HG02571 (cell line): ENCODE measurements at regions not wholly inside any gene's neighbourhood (a gene's known extent, or its start where the extent isn't known, plus 50 kb on each side); places are given as distances from the start of the nearest gene placed in this dataset.
"Not testable (repeated sequence)": the region's sequence is repeated elsewhere in the genome, so short reads cannot be mapped to it uniquely, and the experiment has no call there.

ENCODE experiments used
- ATAC-seq: cut with Tn5 transposase; IDR thresholded peaks from one replicate; pipeline ENCODE4 v1.9.1; 2021; ENCODE audit warnings: mild to moderate bottlenecking, moderate library complexity; ENCODE audit not compliant: unreplicated experiment

DNA sequence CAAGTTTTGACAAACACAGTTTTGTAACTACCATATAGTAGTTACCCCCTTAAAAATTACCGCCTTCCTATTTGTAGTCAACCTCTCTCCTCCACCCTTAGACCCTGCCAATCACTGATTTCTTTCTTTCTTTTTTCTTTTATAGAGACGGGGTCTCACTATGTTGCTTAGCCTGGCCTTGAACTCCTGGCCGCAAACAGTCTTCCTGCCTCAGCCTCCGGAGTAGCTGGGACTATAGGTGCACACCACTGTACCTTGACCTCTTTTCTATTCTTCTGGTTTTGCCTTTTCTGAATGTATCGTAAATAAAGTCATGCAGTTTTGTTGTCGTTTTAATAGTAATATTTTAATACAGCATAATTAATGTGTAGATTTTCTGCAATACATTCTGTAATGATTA, 460.3 kb downstream of the EPM2A start:
- no peak for ATAC-seq

DNA sequence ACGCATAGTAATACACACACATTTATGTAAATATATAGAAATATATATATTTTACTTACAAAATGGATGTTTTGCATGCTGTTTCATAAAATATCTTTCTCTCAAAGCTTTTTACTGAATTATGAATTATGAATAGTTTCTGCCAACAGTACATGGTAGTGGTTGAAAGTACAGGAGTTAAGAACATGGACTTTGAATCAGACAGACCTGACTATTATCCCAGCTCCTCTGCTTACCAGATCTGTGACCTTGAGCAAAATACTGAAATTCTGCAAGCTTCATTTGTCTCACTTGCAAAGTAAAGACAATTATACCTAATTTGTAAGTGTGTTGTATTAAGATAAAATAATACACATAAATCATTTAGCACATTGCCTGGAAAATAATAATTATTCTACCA, 459.5 kb downstream of the EPM2A start:
- ATAC-seq = no peak

DNA sequence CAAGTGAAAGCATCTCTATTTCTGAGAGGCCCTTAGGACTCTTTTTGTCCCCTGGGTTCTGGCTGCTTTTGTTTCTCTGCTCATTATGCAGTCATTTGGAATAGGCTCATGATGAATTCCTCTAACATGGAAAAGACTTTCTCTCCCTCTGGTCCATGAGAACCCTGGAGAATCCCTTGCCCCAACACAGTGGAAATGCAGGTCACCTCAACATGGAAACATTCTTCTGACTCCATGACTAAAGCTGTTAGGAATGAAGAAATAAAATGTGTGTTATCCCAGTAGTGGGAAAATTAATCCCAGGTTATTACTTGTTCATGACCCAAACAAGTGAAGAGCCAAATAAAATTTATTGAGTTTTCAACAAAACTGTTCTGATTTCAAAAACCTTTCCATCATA, 458.6 kb downstream of the EPM2A start:
- ATAC-seq = no peak

DNA sequence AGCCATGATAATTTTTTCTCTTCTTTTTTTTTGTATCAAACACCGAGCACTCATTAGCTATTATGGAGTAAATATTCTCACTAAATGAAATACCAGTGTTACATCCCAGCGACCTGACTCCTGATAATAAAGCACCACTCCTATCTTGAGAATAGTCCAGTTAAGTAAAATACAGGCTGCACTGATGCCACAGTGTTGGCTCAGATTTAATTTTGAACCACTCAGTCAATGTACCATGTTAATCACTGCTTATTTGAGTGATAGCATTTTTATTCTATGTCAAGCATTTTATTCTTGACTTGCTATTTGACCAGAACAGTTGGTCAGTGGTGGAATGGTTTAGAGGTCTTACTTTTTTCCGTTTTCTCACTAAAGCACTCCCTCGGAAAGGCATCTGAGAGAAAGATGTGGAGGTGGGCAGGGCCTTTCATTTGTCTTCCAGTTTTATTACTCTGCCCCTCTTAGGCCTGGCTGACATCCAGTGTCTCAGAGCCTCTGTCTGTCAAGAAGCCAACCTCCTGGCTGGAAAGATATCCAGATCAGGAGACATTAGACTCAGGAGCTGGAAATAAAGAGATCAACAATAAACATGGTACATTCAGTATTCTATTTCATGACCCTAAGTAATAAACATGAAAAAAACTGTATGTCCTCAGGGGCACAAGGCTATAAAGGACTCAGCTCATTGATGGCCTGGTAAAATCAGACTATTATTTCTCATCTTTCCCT, 457.8 kb downstream of the EPM2A start:
- no peak for ATAC-seq

DNA sequence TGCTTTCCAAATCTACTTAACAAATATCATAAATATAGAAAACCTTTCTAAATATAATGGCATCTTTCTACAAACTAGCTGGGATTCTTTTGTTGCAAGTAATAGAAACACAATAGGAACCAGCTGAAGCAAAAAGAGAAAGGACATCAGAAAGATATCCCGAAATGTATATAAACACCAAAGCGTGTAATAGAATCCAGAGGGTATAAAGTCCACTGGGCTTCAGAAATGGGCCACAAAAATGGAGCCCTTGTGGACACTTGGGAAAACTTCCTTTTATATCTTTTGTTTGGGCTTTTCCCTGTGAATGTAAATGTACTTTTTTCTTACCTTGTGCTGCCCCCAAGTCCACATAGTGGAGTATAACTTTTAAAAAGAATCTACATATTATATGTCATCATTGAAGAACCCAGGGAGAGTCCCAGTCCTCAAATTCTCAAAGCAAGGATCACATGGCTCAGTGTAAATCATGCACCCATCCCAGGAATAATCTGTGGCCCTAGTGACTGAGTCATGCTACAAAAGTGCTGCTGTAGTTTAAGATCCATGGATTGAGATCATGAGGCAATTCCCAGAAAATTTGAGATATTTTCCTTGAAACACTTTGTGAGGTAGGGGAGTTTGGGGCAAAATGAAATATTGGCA, 457.0 kb downstream of the EPM2A start:
- no peak for ATAC-seq

DNA sequence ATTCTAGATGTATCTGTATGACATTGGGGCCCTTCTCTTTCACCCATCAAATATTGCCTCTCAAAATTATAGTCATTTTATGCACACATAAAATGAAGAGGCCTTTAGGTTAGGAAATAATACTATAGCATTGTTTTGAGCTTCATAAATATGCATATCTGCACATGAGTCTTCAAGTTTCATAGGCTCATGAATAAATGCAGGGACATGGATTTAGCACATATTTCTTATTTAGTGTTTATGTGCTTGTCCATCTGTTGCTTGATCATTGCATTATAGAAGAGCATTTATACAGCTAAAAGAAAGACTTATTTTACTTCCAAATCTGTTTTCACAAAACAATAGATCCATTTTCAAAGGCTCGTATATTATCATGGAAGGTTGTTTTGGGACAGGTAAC, 455.8 kb downstream of the EPM2A start:
- no peak for ATAC-seq

DNA sequence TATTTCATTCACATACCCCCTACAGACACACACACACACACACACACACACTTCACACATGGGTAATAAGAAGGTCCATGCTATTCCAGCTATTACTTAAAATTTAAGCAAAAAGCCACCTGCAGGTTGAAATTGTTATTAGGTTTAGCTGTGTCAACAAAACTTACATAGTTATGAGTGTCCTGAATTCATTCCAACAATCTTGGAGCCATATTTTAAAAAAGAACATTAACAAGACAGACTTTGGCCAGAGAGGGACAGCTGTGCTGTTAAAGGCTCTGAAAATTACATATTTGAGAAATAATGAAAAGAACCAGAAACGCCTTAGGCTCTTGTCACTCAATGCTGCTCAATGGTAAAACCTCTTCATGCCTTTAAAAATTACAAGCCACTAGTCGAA, 455.3 kb downstream of the EPM2A start:
- ATAC-seq = no peak

DNA sequence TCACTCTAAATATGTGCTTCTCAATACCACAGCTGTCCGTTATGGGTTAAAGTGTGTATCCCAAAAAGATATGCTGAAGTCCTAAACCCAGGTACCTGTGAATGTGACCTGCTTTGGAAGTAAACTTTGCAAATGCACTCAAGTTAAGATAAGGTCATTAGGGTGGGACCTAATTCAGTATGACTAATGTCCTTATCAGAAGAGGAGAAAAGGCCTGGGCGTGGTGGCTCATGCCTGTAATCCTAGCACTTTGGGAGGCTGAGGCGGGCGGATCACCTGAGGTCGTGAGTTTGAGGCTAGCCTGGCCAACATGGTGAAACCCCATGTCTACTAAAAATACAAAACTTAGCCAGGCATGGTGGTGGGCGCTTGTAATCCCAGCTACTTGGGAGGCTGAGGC, 452.1 kb downstream of the EPM2A start:
- not testable (repeated sequence) for ATAC-seq

DNA sequence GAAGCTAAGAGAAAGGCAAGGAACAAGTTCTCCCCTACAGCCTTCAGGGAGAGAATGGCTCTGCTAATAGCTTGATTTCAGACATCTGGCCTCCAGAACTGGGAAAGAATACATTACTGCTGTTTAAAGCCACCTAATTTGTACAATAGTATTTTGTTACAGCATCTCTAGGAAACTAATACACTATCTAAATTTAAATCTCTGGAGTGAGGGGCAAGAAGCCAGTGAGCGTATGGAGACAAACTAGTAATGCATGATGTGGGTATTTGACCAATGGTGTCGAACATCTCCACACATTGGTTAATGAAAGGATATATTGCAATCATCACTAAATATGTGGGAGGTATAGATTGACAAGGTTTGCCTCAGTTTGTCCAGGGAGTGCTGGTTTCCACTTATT, 451.5 kb downstream of the EPM2A start:
- ATAC-seq = no peak

DNA sequence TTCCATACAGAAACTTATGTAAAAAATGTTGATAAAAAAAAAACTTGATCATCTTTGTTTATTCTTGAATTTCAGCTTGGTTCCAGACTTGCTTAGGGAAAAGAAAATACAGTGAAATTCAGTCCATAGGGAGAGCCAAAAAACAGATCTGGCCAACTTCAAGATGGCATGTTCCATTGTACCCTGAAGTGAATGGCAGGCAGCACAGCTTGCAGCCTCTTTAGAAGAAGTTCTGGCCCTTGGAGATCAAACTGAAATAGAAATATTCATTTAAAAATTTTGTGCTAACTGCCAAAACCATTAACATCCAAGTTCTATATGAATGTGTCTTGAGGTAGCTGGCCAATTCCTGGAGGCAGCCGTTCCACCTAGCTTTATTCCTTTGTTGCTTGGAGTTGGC, 448.4 kb downstream of the EPM2A start:
- no peak for ATAC-seq

DNA sequence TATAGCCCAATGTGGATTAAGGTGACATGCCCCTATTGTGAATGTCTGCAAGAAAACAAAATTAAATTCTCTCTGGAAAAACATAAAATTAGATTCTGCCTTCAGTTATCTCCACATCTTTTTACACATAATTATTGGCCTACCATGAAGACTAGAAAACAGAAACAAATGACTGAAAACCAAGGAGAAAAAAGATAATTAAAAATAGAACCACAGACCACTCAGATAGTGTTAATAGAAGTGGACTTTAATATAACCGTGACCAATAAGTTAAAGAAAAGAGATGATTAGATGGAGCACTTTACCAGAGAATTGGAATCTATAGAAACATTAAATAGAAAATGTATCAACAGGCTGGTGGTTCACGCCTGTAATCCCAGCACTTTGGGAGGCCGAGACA, 445.7 kb downstream of the EPM2A start:
- no peak for ATAC-seq

DNA sequence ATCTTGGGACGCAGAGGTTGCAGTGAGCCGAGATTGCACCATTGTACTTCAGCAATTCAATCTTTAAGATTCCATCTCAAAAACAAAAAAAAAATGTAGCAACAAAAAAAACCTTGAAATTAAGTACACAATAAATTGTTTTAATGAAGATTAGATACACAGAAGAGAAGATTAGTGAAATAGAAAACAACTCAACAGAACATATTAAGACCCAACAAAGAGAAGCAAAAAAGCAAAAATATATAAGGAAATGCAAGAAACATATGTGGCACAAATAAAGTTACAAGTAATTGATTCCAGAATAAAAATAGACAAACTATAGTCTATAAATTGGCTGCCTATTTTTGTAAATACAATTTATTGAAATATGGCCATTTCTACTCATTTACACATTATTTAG, 445.2 kb downstream of the EPM2A start:
- ATAC-seq = no peak

DNA sequence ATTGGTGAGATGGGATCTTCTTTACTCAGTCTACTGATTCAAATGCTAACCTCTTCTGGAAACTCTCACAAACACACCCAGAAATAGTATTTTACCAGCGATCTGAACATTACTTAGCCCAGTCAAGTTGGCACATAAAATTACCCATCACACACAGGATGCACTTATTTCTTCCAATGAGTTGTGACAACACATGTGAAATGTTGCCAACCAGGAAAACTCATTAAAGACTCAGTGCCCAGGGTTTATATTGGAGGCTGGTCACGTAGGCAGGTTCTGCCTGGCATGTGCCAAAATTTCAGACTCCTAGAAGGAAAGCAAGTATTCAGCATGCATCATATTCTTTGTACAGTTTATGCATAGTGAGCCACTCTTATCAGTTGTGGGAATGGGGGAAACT, 443.3 kb downstream of the EPM2A start:
- ATAC-seq = no peak

DNA sequence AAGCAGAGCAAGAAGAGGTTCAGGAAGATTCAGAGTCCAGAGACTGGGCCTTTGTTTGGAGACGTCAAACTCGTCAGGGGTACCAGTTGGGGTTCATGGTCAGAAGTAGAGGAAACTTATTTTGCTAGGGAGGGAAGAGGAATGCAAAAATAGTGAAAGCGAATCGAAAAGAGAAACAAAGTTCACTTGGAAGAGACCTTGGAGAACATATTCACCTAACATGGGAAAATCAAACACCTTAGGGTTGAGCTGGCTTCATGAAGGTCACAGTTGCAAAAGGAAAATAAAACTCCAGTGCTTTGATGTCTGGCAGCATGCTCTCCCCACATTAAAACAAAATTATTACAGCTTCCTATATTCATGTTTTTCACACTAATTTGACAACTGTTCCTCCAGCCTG, 440.4 kb downstream of the EPM2A start:
- no peak for ATAC-seq

DNA sequence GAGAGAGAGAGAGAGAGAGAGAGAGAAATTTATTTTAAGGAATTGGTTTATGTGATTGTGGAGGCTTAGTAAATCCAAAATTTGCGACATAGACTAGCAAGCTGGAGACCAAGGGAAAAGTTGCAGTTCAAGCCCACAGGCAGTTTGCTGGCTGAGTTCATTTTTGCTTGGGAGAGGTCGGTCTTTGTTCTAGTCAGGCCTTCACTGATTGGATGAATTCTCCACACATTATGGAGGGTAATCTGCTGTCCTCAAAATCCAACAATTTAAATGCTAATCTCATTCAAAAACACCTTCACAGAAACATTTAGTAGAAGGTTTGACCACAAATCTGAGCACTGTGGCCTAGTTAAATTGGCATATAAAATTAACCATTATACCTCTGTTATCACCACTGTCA, 439.6 kb downstream of the EPM2A start:
- ATAC-seq = no peak

DNA sequence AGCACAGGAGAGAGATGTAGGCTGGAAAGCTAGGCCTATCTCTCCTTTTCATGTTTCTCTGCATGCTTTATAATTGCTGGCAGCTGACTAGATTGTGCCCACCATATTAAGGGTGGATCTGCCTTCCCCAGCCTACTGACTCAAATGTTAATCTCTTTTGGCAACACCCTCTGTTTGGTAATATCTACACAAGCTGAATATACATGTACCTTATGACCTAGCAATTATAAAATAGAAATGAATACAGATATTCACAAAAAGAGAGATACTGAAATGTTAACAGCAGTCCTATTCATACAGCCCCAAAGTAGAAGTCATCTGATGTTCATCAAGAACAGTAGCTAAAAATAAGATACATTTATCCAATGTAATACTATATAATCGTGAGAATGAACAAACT, 429.6 kb downstream of the EPM2A start:
- ATAC-seq = no peak

DNA sequence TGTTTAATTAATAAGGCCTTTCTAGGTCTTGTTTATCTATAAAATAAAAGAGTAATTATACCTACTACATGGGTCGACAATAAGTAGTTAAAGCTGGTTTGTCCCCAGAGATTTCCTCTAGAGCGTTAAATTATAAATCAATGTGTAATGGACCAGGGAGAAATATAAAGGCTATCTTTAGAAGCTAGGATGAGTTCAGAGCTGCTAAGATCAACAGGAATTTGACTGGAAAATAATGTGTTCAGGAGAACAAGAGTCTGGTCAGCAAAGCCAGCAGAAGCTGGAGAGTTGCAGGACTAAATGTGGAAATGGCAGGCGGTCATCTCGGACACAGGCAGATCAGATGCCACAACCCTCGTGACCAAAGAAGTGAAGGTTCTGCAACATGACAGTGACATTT, 428.8 kb downstream of the EPM2A start:
- ATAC-seq = no peak

DNA sequence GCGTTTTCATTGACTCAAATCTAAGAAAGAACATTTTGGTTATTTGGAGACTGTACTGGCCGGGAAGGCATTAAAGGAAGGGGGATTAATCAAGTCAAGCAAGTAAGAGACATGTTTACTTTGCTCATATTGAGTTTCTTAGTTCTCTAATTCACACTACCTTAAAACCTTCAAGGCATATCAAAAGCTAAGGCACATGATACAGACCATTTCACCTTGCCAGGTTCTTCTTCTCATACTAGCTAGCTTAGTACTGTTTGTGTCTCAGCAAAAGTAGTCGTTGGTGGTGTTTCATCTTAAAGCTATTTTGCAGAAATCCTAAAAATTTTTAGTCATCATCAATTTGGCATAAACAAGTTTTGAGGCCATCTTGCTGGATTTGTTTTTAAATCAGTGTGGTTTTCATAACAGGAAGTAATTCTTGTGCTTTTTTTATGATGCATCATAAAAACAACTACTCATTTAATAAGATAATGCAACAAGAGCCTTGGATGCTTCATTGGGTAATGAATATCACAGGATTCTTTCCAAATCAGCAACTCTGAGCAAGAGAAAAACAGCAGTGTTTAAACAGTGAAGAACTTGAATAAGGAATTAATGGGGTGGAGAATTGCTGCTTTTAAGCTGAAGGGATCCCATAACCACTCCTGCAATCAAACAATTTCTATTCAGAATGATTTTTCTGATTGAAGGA, 425.3 kb downstream of the EPM2A start:
- ATAC-seq = no peak

DNA sequence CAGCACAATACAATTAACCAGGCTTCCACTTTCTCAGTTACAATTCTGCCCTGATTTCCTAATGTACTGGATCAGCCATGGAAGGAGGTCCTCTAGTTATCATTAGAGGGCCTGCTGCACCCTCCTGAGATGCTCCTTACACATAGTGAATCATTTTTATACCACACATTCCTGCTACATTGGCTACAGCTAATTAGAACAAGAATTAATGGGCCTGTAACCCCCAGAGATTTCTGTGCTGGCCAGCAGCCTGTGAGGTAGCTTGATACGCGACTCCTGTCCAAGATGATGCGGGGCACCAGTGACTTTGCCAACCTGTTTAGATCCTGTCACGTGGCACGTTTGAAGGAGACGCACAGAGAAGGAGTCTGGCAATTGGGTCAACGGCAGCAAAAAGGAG, 422.8 kb downstream of the EPM2A start:
- no peak for ATAC-seq

DNA sequence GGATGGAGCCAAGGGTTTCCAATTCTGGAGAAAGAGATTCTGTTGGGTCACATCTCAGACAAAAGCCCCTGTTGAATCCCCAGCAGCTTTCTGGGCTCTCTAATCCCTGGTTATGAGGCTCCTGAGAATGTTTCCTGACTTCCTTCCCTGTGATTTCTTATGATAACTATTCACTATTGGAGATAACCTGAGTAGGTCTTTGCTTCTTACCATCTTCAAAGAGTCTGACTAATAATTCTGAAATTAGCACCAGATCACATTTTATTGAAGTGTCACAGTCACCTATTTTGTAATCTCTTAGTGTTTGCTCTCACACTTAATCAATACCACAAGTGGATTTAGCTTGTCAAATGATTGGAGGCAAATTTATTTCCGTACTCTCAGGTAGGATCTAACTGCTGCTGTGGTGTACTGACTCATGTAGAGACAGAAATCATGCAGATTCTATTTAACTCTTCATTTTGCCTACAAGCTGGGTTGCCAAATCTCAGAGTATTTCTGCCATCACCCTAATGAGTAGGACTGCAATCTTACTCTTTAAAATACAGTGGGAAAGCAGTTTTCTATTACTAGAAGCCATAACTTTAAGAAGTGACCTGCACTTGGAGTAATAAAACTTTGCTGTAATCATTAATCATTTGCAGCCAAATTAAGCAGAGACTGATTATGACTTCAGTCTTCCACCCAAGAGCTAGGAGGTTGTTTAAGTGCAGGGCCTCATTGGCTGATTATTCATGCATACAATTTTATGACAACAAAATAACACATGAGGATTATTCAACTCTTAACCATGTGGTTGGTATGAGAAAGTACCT, 422.1 kb downstream of the EPM2A start:
- no peak for ATAC-seq

DNA sequence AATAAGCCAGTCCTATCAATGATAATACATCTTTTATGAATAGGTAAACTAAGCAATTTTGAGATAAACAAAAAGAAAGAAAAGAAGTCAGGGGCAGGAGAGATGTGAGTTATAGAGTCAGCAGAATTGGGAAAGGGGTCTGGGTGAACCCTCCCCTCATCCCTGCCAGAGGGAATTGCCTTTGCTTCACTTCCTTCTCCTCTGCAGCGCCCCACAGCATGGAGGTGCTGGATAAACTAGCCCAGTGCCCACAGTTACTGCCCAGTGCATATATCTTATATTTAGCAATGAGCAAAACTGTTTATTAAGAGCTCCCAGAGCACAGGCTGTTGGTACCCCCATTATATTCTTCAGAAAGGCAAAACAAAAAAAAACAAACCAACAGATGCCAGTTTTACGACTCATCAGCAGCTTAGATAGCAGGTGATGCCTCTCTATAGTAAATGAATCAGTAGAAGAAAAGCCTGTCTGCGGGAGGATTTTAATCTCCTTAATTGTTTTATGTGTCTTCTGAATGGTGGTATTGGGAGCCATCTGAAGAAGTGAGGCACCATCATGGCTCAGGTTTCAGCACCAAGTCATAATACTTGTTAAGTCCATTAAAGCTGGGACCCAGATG, 419.2 kb downstream of the EPM2A start:
- no peak for ATAC-seq
